ENCODE measurements at regions not wholly inside any gene's neighbourhood (a gene's known extent, or its start where the extent isn't known, plus 50 kb on each side); places are given as distances from the start of the nearest gene placed in this dataset.

GRCh38 chr7:92926697-92927044 is 90.3 kb upstream of the CDK6 start:
- no peak for TF ChIP-seq CTCF (IDR thresholded peaks at IDR 0.05)
- Histone ChIP-seq H3K27ac (no peak overlapping the region), H3K36me3 (no peaks in the 10 kb centered on the region), H3K4me1 (no peaks in the 10 kb centered on the region), H3K4me3 (no peak overlapping the region), H3K27me3 (no peaks in the 10 kb centered on the region), H3K9me3 (no peaks in the 10 kb centered on the region)
- ATAC-seq (no peak), FAIRE-seq (no peak), DNase-seq (no peak)
- intact Hi-C loops (cut with DNase I), result no loop called here
- 73 to 91% methylated on average over 8 of the region's 8 CpGs for WGBS, 2 donors

- no peaks in the 10 kb centered on the region for H3K9me3 ChIP-seq
- H3K4me1 ChIP-seq, result no peaks in the 10 kb centered on the region
- WGBS, 2 donors, result 45 to 54% methylated on average over 9 of the region's 9 CpGs
- no peak for TF ChIP-seq CTCF (IDR thresholded peaks at IDR 0.05)
- intact Hi-C loops (cut with DNase I), result no loop called here
- H3K4me3 ChIP-seq, result no peak overlapping the region
- no peaks in the 10 kb centered on the region for H3K27me3 ChIP-seq
- H3K36me3 ChIP-seq, result no peaks in the 10 kb centered on the region
- DNase-seq (no peak), ATAC-seq (no peak), FAIRE-seq (no peak)
- H3K27ac ChIP-seq, result no peak overlapping the region
Measured at GRCh38 chr7:92925876-92926696, 89.7 kb upstream of the CDK6 start.

GRCh38 chr7:92924800-92925199 is 88.4 kb upstream of the CDK6 start:
- DNase-seq (peak in 1 of 6 donors; percentile 34), FAIRE-seq (no peak), ATAC-seq (no peak)
- TF ChIP-seq CTCF (IDR thresholded peaks at IDR 0.05), result no peak
- no peaks in the 10 kb centered on the region for H3K27me3 ChIP-seq
- no peak overlapping the region for H3K4me3 ChIP-seq
- H3K4me1 ChIP-seq, result no peaks in the 10 kb centered on the region
- no peak overlapping the region for H3K27ac ChIP-seq
- intact Hi-C loops (cut with DNase I), result no loop called here
- 78 to 82% methylated on average over 15 of the region's 15 CpGs for WGBS, 2 donors
- no peaks in the 10 kb centered on the region for H3K36me3 ChIP-seq
- no peaks in the 10 kb centered on the region for H3K9me3 ChIP-seq

- no peaks in the 10 kb centered on the region for H3K36me3 ChIP-seq
- DNase-seq (no peak), FAIRE-seq (no peak), ATAC-seq (peak in 1 of 4 donors; percentile 14)
- no peak overlapping the region for H3K4me3 ChIP-seq
- no peaks in the 10 kb centered on the region for H3K9me3 ChIP-seq
- peaks cover 0 to 6% (median 0%) of the 10 kb centered on the region in 3 donors for H3K4me1 ChIP-seq
- H3K27ac ChIP-seq, result peak overlapping the region in 1 of 4 donors; percentile 24
- intact Hi-C loops (cut with DNase I), result no loop called here
- no peaks in the 10 kb centered on the region for H3K27me3 ChIP-seq
- no peak for TF ChIP-seq CTCF (IDR thresholded peaks at IDR 0.05)
Measured at GRCh38 chr7:92917230-92917629, 80.9 kb upstream of the CDK6 start.

GRCh38 chr7:92916770-92917224 is 80.4 kb upstream of the CDK6 start:
- ATAC-seq, result peak; percentile 27 to 86 (median 68)
- Histone ChIP-seq H3K4me3 (no peak overlapping the region), H3K27ac (peak overlapping the region in 1 of 4 donors; percentile 24), H3K36me3 (no peaks in the 10 kb centered on the region), H3K9me3 (no peaks in the 10 kb centered on the region), H3K4me1 (peaks cover 0 to 6% (median 0%) of the 10 kb centered on the region in 3 donors), H3K27me3 (no peaks in the 10 kb centered on the region)
- intact Hi-C loops (cut with DNase I), result no loop called here
- peak in 4 of 6 donors; percentile 16 to 61 (median 44) for DNase-seq
- no peak for FAIRE-seq
- TF ChIP-seq CTCF (IDR thresholded peaks at IDR 0.05), result no peak
- 6 to 9% methylated on average over 3 of the region's 3 CpGs for WGBS, 2 donors
